Renal cortex interstitium (tissue), 11 donors: ENCODE measurements at regions not wholly inside any gene's neighbourhood (a gene's known extent, or its start where the extent isn't known, plus 50 kb on each side); places are given as distances from the start of the nearest gene placed in this dataset.

Source experiments
- DNase-seq, 11 donors: peaks; one replicate each; pipeline ENCODE4 v3.0.0-alpha.2; 2013; ENCODE audit warnings: low read depth in 9 of 11, low spot score in 4 of 11; ENCODE audit errors: extremely low read depth in 1 of 11

GRCh38 chr6:137724495-137725211, 142.4 kb upstream of the TNFAIP3 start:
- DNase-seq, result no peak

GRCh38 chr6:137725949-137726348, 141.1 kb upstream of the TNFAIP3 start:
- no peak for DNase-seq

- no peak for DNase-seq
Measured at GRCh38 chr6:137726582-137726981, 140.5 kb upstream of the TNFAIP3 start.

- peak in 1 of 11 donors; percentile 18 for DNase-seq
Measured at GRCh38 chr6:137727216-137727765, 139.8 kb upstream of the TNFAIP3 start.

DNA sequence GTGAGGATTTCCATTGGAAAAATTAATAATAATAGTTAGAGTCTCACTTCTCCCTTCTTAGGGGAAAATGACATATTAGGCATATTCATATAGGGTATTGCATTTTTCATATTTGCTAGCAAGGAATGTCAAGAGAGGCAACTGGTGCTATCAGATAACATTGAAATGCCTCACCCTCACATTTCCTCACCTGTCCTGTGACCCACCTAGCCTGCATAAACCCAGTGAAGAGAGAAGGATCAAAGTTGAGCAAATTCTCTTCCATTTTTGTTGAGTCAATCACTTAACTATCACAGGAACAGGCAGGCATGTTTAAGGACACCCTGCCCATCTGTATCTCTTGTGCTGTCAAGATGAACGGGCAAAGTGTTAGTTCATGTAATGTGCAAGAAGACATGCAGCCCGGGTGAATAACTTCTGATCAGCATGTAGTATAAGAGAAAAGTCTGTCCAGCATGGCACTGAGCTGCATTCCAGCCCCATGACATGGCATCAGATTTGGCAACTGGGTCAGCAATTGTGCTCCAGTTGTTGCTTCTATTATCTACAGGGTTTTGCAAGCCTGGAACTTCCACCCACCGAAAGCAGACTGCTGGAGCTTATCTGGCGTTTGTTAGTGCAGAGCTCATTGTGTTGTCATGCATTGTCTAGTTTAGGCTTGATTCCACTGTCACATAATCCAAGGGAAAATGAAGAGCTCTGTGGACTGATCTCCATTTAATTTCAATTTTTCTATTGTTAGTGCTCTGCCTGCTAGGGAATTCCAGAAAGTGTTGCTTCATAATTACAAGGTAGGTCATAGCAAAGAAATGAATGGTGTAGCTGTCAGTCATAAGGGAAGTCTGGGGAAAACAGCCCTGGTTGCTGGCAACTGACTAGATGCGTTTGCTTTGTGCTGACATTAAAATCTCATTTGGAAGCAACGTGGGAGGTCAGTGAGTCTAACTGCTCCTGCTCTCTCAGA, 138.4 kb upstream of the TNFAIP3 start:
- DNase-seq, result no peak

- no peak for DNase-seq
Measured at GRCh38 chr6:137729866-137730629, 137.0 kb upstream of the TNFAIP3 start.

GRCh38 chr6:137731600-137731959, 135.5 kb upstream of the TNFAIP3 start:
- no peak for DNase-seq

DNA sequence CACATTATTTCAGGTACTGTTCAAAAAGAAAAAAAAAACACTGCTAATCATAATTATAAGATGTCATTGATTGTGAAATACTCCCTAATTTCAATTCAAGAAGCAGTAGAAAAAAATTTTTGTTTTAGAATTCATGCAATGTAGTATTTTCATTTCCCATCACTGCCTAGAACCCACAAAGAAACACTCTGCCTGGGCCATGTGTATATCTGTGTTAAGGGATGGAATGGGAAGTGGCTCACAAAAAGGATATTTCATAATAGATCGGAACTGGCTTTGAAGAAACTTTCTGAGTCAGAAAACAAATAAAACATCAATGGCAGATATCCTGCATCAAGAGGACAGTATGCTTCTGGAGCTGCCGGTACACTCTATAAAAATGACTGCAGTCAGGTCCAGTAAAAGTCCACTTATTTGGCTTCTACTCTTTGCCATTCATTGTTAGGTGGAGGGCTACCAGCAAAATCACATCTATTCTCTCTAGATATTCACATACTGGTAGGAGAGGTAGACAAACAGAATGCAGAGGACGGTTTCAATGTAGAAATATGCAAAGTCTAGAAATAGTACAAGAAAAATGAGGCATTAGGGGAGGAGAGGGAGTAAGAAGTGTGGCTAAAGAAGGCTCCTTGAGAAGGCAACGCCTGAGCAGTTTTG, 135.0 kb upstream of the TNFAIP3 start:
- DNase-seq, result no peak

DNA sequence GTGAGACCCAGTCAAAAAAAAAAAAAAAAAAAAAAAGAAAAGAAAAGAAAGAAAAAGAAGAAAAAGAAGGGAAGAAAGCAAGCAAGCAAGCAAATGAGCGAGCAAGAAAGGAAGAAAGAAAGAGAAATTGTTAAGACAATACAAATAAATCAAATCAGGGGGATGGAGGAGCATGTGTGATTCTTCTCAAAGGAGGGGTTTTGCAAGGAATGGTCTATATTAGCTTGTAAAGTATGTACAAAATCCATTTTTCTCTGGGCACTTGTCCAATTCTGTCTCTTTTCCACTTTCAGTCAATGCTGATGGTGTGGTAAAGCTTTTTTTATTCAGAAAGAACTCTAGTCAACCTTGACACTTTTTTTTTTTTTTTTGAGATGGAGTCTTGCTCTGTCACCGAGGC, 133.7 kb upstream of the TNFAIP3 start:
- no peak for DNase-seq

DNA sequence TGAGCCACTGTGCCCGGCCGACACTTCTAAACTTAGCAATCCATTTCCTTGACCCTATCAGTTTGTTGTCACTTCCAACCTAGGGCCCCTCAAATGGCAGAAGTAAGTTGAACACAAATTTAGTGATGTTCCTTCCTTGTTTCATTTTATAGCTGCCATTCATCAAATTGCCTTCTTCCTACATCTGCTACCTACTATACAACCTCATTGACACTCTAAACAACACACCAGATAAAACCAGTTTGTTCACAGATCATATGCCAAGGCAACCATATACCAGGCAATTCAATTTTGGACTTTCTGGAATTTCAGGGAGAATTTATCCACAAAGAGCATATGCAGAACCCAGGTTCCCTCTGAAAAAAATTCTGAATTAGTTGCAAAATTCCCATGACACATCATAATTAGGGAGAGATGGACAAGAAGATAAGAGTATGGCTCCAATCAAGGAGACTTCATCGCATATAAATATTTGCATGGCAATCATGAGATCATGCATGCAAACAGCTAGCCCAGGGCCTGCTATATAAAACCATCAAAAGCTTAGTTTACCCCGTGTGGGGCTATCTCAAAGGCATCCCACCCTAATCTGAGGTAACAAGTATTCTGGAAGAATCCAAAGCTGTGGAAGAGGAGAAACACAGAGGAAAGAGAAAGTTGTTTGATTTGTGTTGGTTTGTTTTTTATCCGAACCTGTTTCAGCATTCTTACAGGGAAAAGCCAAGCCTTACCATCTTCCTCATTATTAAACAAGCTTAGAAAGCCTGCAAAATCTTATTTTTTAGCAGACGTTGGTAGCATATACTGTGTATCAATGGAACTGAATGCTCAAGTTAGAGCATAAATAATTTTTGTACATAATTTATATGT, 132.8 kb upstream of the TNFAIP3 start:
- DNase-seq, result no peak

DNA sequence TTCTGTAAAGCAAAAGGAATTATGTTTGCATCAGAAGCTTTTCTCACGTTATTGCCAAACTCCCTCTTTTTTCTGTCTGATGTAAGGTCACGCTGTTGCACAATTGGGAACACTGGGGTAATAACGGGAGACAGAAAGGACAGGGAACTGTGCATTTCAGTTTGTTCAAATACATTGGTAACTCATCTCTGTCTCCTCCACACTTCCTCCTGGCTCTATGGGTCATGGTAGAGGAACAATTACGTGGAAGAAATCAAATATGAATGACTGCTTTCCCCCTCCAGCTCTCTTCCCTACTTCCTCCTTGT, 132.2 kb upstream of the TNFAIP3 start:
- no peak for DNase-seq

DNA sequence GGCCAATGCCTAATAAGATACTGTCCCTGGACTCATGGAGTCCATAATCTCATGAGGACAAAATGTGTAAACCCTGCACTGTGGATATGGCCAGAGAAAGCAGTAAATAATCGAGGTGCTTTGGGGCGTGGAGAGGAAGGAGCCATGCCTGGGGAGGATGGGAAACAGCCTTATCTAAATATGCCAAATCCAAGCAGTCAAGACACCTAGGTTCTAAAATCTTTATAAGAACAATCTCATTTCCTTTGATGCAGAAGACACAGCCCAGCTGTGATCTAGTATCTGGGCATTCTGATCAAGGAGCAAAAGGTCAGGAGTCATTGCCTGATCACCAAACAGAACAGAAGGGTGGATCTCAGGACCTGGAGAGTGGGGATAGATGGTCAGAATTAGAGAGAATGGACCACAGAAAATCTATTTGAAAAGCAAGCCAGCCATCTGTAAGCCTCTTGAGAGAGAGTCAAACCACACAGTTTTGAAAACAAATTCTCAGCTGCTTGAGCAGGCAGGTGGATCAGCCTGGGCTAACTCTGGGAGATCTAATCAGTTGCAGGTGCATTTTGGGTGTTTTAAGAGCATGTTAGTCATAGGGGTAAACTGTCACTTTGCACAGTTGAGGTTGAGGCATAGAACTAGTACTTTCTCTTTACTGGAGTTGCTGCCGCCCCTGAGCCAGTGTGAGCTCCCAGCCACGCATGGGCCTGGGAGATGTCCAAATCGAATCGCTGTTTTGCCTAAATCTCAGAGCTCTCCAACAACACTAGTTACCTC, 130.8 kb upstream of the TNFAIP3 start:
- no peak for DNase-seq

DNA sequence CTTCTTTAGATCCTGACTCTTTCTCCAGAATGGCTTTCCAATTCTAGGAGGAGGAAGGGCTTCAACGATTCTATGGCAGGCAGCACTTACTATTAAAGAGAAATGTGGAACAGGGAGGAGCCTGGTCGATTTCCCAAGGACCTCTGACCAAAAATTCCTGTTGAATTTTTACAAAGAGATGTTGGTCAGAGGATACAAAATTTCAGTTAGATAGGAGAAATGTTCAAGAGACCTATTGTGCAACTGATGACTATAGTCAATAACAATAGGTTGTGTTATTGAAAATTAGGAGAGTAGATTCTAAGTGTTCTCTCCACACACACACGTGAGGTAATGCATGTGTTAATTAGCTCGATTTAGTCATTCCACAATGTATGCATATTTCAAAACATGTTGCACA, 130.1 kb upstream of the TNFAIP3 start:
- DNase-seq, result no peak

GRCh38 chr6:137737836-137738596, 129.0 kb upstream of the TNFAIP3 start:
- DNase-seq, result no peak

- DNase-seq, result no peak
Measured at GRCh38 chr6:137738931-137739504, 128.0 kb upstream of the TNFAIP3 start.

DNA sequence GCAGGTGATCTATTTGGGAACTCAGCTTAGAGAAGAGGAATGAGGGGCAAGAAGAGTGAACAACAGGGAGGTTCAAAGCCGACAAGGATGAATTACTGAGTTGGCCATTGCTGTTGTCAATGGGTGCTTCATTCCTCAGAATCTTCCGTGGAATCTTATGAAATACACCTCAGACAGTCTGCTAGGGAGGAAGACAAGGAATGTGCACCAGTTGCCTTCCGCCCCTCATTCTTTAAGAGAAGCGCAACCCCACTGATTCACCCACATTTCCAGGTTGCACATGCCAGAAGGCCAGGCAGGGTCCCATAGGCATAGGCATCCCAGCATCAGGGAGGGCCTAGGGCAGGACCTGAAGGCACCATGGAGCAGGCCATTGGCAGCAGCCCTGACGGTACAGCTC, 127.5 kb upstream of the TNFAIP3 start:
- DNase-seq, result no peak
